Psoas muscle (tissue), 7 donors: ENCODE measurements at regions not wholly inside any gene's neighbourhood (a gene's known extent, or its start where the extent isn't known, plus 50 kb on each side); places are given as distances from the start of the nearest gene placed in this dataset.

Source experiments
- ATAC-seq, 4 donors: fragments of 200-7000 bp; cut with Tn5 transposase; one replicate each; pipeline ENCODE4 v1.9.1; 2020; ENCODE audit warnings: moderate library complexity in 3 of 4, mild to moderate bottlenecking in 2 of 4
- DNase-seq, 2 donors: peaks; one replicate each; pipeline ENCODE4 v3.0.0-alpha.2; 2020
- H3K27ac ChIP-seq: fragments of 200-600 bp; one replicate; pipeline ENCODE4 v1.8.0; 2022
- H3K27me3 ChIP-seq, 3 donors: fragments of 200-600 bp in 1 of 3; one replicate each; pipeline versions ENCODE4 v1.6.1 to v1.8.0; 2013 to 2022; ENCODE audit warnings: low read length in 2 of 3, mild to moderate bottlenecking in 2 of 3, moderate library complexity in 1 of 3; ENCODE audit not compliant: insufficient read depth in 3 of 3
- H3K36me3 ChIP-seq, 2 donors: fragments of 200-600 bp in 1 of 2; one replicate each; pipeline versions ENCODE4 v1.6.1 to v1.8.0; 2013 to 2022; ENCODE audit warnings: low read depth in 1 of 2, mild to moderate bottlenecking in 1 of 2, moderate library complexity in 1 of 2; ENCODE audit not compliant: insufficient read depth in 1 of 2
- H3K4me1 ChIP-seq: fragments of 200-600 bp; one replicate; pipeline ENCODE4 v1.8.0; 2022
- H3K4me3 ChIP-seq: fragments of 200-600 bp; one replicate; pipeline ENCODE4 v1.8.0; 2022; ENCODE audit warnings: mild to moderate bottlenecking
- H3K9me3 ChIP-seq: fragments of 200-600 bp; one replicate; pipeline ENCODE4 v1.8.0; 2022
- WGBS, 3 donors: extraction: QIAGEN DNeasy Blood & Tissue Kit; methylation state at CpG; one replicate each; pipeline versions ENCODE4 v1.1.6 to v1.1.7; 2013; 5-methylcytosine and 5-hydroxymethylcytosine counted together
- intact Hi-C, 2 donors: fragments of 100-400 bp; cut with DNase I; formaldehyde crosslinking; loops; one replicate each; pipeline versions ENCODE4 v1.11.0 to v1.14.2; 2022
- TF ChIP-seq, protein P1 (sequence below): fragments of 200-600 bp; IDR thresholded peaks from one replicate; pipeline ENCODE4 v1.8.0; 2022; ENCODE audit warnings: antibody characterized with exemption
- donor health status: healthy with polysubstance abuse.
- donor health status: DM: no; HTN: no; CAD: no; lungs with moderate emphysema.
- donor health status: Bipolar disorder and iron deficiency.
- donor health status: healthy.
- donor health status: DM: yes; HTN: yes; CAD: no.
- donor health status: DM: no; HTN: no; CAD: no.
- donor health status: DM: yes; HTN: yes; CAD: no.

DNA sequence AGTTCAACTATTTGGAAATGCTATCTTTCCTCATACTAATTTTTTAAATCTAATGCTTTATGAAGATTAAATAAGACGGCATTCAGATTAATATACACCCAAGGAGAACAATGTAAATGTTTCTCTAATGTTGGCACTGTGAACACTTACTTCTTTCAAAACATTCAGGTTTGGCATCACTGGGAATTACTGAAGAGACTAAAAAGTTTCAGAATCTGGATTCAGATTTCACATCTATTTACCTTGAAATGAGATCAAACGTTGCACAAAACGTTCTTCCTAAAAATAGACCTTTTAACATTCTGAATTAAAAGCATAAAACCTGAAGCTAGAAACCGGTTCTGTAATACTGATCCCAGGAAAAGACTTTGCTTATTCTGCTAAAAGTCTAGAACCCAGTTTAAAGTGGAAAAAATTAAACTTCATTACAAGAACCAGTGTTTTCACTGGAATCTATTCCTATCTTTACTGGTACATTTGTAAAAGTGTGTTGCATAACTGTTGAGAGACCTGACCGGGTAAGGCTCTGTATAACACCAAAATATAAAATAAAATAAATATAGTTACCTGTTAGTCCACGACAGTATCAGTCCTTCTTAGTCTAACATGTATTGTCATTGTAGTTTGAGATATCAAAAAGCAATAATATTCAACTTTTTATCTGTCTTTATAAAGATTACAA, 117.4 kb upstream of the MAP9 start:
- ATAC-seq: no peak
- 66 to 73% (median 66%) methylated on average over 6 of the region's 6 CpGs for WGBS, 3 donors
- no peaks in the 10 kb centered on the region for H3K27me3 ChIP-seq
- no peaks in the 10 kb centered on the region for H3K9me3 ChIP-seq
- H3K36me3 ChIP-seq: no peaks in the 10 kb centered on the region
- intact Hi-C loops: no loop called here
- no peaks in the 10 kb centered on the region for H3K4me1 ChIP-seq
- H3K4me3 ChIP-seq: no peak overlapping the region
- H3K27ac ChIP-seq: no peak overlapping the region
- no peak for DNase-seq
- TF ChIP-seq, protein P1, sequence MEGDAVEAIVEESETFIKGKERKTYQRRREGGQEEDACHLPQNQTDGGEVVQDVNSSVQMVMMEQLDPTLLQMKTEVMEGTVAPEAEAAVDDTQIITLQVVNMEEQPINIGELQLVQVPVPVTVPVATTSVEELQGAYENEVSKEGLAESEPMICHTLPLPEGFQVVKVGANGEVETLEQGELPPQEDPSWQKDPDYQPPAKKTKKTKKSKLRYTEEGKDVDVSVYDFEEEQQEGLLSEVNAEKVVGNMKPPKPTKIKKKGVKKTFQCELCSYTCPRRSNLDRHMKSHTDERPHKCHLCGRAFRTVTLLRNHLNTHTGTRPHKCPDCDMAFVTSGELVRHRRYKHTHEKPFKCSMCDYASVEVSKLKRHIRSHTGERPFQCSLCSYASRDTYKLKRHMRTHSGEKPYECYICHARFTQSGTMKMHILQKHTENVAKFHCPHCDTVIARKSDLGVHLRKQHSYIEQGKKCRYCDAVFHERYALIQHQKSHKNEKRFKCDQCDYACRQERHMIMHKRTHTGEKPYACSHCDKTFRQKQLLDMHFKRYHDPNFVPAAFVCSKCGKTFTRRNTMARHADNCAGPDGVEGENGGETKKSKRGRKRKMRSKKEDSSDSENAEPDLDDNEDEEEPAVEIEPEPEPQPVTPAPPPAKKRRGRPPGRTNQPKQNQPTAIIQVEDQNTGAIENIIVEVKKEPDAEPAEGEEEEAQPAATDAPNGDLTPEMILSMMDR: no peak

DNA sequence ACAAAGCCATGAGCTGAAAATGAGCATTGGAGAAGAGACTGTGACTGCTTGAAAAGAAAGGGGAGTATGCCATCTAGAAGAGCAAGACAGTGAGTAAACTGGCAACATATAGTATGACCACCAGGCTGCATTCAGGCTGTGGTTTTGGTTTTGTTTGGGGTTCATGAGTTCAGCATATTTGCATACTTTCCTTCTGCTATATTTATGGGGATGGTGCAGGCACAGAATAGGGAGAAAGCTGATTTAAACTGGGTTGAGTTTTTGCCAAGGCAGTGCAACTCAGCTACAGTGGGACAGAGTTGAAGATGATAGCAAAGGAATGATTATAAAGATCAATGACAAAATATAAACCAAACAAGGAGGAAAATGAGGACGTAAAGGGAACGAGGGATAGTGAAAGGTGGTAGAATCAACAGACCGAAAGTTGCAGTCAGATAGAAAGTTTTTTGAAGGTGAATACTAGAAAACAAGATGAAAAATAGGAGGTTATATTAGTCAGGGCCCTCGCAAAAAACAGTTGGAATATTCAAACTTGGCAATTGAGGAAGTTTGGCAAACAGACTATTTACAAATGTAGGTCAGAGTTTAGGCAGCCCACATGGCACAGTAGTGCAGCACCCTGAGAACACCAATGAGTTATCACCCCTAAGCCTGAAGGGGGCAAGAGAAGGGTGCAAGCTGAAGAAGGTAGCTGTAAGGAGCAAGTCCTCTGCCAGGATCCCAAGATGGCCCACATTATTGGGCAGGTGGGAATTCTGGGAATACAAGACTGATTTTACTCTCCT, 114.8 kb upstream of the MAP9 start:
- Histone ChIP-seq H3K4me3 (no peak overlapping the region), H3K27ac (no peak overlapping the region), H3K36me3 (no peaks in the 10 kb centered on the region), H3K4me1 (no peaks in the 10 kb centered on the region), H3K9me3 (no peaks in the 10 kb centered on the region), H3K27me3 (no peaks in the 10 kb centered on the region)
- ATAC-seq: no peak
- intact Hi-C loops: no loop called here
- TF ChIP-seq, protein P1: no peak
- WGBS, 3 donors: 84 to 89% (median 84%) methylated on average over 4 of the region's 4 CpGs
- DNase-seq: no peak

DNA sequence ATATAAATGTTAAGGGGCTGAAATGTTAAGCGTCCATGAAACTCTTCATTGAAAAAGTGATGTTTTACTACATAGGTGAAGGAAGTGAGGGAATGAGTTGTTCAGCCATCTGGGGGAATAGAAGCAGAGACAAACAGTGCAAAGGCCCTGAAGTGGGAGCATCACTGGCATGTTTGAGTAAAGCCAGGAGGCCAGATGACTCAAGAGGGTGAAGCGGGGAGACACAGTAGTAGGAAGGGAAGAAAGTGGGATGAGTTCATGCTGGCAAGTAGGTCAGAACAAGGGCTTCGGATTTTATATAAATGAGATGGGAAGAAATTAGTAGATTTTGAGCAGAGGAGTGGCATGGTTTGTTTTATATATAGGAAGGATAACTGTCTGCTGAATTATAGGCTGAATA, 112.5 kb upstream of the MAP9 start:
- ATAC-seq (no peak), DNase-seq (no peak)
- Histone ChIP-seq H3K27me3 (no peaks in the 10 kb centered on the region), H3K4me3 (no peak overlapping the region), H3K4me1 (no peaks in the 10 kb centered on the region), H3K9me3 (no peaks in the 10 kb centered on the region), H3K36me3 (no peaks in the 10 kb centered on the region), H3K27ac (no peak overlapping the region)
- intact Hi-C loops: no loop called here
- TF ChIP-seq, protein P1: no peak
- WGBS, 3 donors: 91 to 98% (median 95%) methylated on average over 3 of the region's 3 CpGs

DNA sequence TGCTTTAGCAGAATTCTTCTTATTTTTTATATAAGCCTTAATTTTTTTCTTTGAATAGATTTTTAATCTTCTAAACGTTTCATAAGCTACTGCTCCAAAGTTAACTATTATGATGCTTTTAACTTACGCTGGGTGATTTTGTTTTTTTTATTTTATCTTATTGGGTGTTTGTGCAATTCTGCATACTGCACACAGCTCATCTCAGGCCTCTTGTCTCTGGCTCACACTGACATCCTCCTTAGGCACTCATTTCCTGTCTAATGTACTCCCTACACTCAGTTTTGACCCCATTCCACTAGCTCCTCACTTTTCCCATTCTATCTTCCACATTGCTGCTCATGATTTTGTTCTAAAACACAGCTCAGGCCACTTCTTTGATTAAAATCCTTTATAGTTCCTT, 111.9 kb upstream of the MAP9 start:
- intact Hi-C loops: no loop called here
- Histone ChIP-seq H3K9me3 (no peaks in the 10 kb centered on the region), H3K36me3 (no peaks in the 10 kb centered on the region), H3K4me3 (no peak overlapping the region), H3K27ac (no peak overlapping the region), H3K4me1 (no peaks in the 10 kb centered on the region), H3K27me3 (no peaks in the 10 kb centered on the region)
- no peak for ATAC-seq
- WGBS, 3 donors: 75 to 81% (median 80%) methylated on average over 2 of the region's 2 CpGs
- TF ChIP-seq, protein P1: no peak
- DNase-seq: no peak
